HFFc6 (cell line): ENCODE measurements at regions not wholly inside any gene's neighbourhood (a gene's known extent, or its start where the extent isn't known, plus 50 kb on each side); places are given as distances from the start of the nearest gene placed in this dataset.

Source experiments
- DNase-seq: peaks from one replicate; pipeline ENCODE4 v3.0.0-alpha.2; 2018
- H3K27ac Mint-ChIP-seq: 2 replicates; pipeline ENCODE4 v1.8.0; 2020; ENCODE audit warnings: mild to moderate bottlenecking, mixed read lengths
- H3K27me3 Mint-ChIP-seq: 2 replicates; pipeline ENCODE4 v1.8.0; 2021; ENCODE audit warnings: mild to moderate bottlenecking, moderate library complexity, mixed read lengths; ENCODE audit not compliant: insufficient read depth
- H3K36me3 Mint-ChIP-seq: 2 replicates; pipeline ENCODE4 v1.8.0; 2021; ENCODE audit warnings: low read depth, mixed read lengths
- H3K4me1 Mint-ChIP-seq: 2 replicates; pipeline ENCODE4 v1.8.0; 2020; ENCODE audit warnings: low read depth, mixed read lengths
- H3K4me3 Mint-ChIP-seq: 2 replicates; pipeline ENCODE4 v1.8.0; 2020; ENCODE audit warnings: mild to moderate bottlenecking, moderate library complexity, mixed read lengths
- H3K9me3 Mint-ChIP-seq: 2 replicates; pipeline ENCODE4 v1.8.0; 2020; ENCODE audit warnings: mild to moderate bottlenecking, mixed read lengths
- TF ChIP-seq, protein P1 (sequence below): fragments of 200-600 bp; sonication (generic); IDR thresholded peaks from 2 replicates; pipeline ENCODE4 v1.5.0; 2021; ENCODE audit warnings: antibody characterized with exemption, mild to moderate bottlenecking

DNA sequence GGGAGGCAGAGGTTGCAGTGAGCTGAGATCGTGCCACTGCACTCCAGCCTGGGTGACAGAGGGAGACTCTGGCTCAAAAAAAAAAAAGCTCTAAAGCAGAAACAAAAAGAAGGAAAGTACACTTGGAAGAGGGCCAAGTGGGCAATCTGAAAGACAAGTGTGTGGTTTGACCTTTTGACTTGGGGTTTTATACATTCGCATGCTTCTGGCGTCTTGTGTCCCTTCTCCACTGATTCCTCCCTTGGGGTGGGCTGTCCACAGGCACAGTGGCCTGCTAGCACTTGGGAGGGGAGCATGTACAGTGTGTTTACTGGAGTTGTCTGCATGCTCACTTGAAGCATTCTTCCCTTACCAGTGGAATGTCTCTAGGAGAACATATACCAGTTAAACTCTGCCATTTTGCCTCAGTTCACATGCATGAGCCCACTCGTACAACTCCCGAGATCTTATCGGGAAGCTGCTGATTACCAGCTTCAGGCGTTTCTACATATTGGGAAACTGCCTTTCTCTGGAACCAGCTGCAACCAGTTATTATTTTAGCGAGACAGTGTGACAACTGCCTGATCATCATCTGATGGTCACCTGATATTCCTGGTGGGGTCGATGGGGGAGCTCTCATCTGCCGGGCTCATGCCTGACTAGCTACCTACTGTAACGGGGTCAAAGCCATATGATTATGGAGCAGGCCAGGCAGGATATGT, 113.5 kb upstream of the ZNF678 start:
- no peak for DNase-seq
- peaks cover 21% of the 10 kb centered on the region for H3K27me3 Mint-ChIP-seq
- TF ChIP-seq, protein P1, sequence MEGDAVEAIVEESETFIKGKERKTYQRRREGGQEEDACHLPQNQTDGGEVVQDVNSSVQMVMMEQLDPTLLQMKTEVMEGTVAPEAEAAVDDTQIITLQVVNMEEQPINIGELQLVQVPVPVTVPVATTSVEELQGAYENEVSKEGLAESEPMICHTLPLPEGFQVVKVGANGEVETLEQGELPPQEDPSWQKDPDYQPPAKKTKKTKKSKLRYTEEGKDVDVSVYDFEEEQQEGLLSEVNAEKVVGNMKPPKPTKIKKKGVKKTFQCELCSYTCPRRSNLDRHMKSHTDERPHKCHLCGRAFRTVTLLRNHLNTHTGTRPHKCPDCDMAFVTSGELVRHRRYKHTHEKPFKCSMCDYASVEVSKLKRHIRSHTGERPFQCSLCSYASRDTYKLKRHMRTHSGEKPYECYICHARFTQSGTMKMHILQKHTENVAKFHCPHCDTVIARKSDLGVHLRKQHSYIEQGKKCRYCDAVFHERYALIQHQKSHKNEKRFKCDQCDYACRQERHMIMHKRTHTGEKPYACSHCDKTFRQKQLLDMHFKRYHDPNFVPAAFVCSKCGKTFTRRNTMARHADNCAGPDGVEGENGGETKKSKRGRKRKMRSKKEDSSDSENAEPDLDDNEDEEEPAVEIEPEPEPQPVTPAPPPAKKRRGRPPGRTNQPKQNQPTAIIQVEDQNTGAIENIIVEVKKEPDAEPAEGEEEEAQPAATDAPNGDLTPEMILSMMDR = no peak
- H3K9me3 Mint-ChIP-seq = no peaks in the 10 kb centered on the region
- H3K36me3 Mint-ChIP-seq = no peaks in the 10 kb centered on the region
- H3K4me3 Mint-ChIP-seq = no peak overlapping the region
- no peak overlapping the region for H3K27ac Mint-ChIP-seq
- H3K4me1 Mint-ChIP-seq = no peaks in the 10 kb centered on the region; the same call in 1 of the 2 replicates

DNA sequence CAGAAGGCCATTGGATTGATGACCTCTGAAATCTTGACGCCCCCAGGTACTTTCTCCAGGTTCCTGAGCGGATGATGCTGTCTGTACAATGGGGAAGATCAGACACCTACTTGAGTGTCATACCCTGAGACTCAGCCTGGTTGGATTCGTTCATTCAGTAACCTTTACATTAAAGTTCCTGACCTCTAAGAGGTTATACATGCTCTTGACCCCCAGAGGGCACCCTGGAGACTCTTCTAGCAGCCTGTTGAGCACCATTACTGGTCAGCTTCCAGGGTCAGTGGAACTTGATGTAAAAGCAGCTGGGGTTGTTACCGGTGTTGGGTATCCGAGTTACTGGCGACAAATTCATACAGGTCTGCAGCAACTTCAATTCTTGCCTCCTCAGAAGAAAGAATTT, 114.3 kb upstream of the ZNF678 start:
- TF ChIP-seq, protein P1 = peak; percentile 49
- Mint-ChIP-seq H3K4me3 (no peak overlapping the region), H3K27ac (no peak overlapping the region), H3K9me3 (no peaks in the 10 kb centered on the region), H3K36me3 (no peaks in the 10 kb centered on the region), H3K27me3 (peaks cover 14% of the 10 kb centered on the region), H3K4me1 (no peaks in the 10 kb centered on the region; the same call in 1 of the 2 replicates)
- DNase-seq = peak; percentile 19

DNA sequence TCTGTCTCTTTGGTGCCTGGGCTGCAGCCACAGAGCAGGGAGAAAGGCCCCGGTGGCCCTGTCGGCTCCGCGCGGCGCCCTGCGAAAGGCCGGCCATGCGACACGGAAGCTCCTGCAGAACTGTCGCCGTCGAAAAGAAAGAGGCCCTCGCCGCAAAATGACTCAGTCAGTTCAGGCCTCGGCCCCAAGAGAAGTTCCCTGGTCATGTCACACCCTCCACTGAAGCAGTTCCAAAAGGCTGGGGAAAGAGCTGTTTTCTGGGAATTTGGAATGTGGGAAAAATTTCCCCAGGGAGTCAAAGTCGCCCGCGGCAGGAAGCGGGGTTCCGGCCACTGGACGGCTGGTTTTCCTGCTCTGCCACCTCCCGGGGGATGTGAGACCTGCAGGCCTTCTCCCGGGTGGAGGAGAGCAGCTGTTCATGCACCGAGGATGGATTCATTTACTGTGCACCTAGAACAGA, 115.8 kb upstream of the ZNF678 start:
- no peaks in the 10 kb centered on the region for H3K36me3 Mint-ChIP-seq
- peaks cover 11% of the 10 kb centered on the region for H3K27me3 Mint-ChIP-seq
- no peaks in the 10 kb centered on the region; the same call in 1 of the 2 replicates for H3K4me1 Mint-ChIP-seq
- H3K9me3 Mint-ChIP-seq = no peaks in the 10 kb centered on the region
- no peak overlapping the region for H3K27ac Mint-ChIP-seq
- no peak for DNase-seq
- TF ChIP-seq, protein P1 = peak; percentile 55
- peak overlapping the region; percentile 28; the same call in 1 of the 2 replicates for H3K4me3 Mint-ChIP-seq

DNA sequence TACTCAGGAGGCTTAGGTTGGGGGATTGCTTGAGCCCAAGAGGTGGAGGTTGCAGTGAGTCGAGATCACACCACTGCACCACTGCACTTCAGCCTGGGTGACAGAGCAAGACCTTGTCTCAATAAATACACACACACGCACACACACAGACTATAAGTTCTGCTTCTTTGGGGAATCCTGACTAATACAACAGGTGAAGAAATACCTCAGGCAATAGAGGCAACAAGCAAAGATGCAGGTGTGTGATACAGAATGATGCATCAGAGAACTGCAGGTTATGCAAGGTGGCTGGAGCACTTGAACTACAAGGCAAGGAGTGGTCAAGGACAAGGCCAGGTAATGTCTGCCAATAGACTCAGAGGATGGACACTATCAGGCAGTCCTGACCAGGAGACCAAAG, 117.6 kb upstream of the ZNF678 start:
- DNase-seq = no peak

DNA sequence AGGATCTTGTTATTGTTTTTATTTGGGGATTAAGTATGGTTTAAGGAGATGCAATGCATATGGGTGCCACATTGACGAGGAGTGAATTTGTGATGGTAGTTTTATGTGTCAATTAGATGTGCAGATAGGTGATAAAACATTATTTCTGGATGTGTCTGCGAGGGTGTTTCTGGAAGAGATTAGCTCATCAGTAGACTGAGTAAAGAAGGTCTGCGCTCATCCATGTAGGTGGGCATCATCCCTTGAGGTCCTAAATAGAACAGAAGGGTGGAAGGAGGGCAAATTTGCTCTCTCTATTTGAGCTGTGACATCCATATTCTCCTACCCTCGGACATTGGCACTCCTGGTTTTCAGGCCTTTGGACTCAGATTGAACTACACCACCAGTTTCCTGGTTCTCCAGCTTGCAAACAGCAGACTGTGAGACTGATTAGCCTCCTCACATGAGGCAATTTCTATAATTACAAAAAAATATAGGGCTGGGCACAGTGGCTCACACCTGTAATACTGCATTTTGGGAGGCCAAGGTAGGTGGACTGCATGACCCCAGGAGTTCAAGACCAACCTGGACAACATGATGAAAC, 118.2 kb upstream of the ZNF678 start:
- TF ChIP-seq, protein P1 = no peak
- H3K36me3 Mint-ChIP-seq = no peaks in the 10 kb centered on the region
- H3K9me3 Mint-ChIP-seq = no peaks in the 10 kb centered on the region
- H3K27me3 Mint-ChIP-seq = peaks cover 9% of the 10 kb centered on the region
- no peak overlapping the region for H3K4me3 Mint-ChIP-seq
- H3K4me1 Mint-ChIP-seq = peaks cover 11% of the 10 kb centered on the region
- no peak overlapping the region for H3K27ac Mint-ChIP-seq
- DNase-seq = no peak

More for the DNA sequence above, 117.6 kb upstream of the ZNF678 start:
- peaks cover 6% of the 10 kb centered on the region for H3K4me1 Mint-ChIP-seq
- H3K36me3 Mint-ChIP-seq = no peaks in the 10 kb centered on the region
- no peaks in the 10 kb centered on the region for H3K9me3 Mint-ChIP-seq
- H3K27ac Mint-ChIP-seq = no peak overlapping the region
- H3K4me3 Mint-ChIP-seq = no peak overlapping the region
- TF ChIP-seq, protein P1 = no peak
- H3K27me3 Mint-ChIP-seq = peaks cover 9% of the 10 kb centered on the region
